Activated T-cell treated with anti-CD3 and anti-CD28 coated beads, Interleukin-2, amount 50 U/mL, for 72 hours (primary cell): ENCODE measurements at regions not wholly inside any gene's neighbourhood (a gene's known extent, or its start where the extent isn't known, plus 50 kb on each side); places are given as distances from the start of the nearest gene placed in this dataset.

ENCODE experiments used
- ATAC-seq, 2 donors: fragments of 150-1000 bp; cut with Tn5 transposase; replicated peaks in 1 of 2; 2 replicates each; pipeline ENCODE4 v1.10.0; 2021; ENCODE audit warnings: moderate library complexity in 2 of 2, mild to moderate bottlenecking in 1 of 2
- DNase-seq, 2 donors: peaks; one replicate each; pipeline ENCODE4 v3.0.0; 2021 to 2022; ENCODE audit warnings: mixed read lengths in 1 of 2
- H3K27ac Mint-ChIP-seq: one replicate; pipeline ENCODE4 v1.8.0; 2022; ENCODE audit warnings: mild to moderate bottlenecking, moderate library complexity, mixed read lengths
- H3K27me3 Mint-ChIP-seq: one replicate; pipeline ENCODE4 v1.8.0; 2022; ENCODE audit warnings: low read depth, mixed read lengths
- H3K36me3 Mint-ChIP-seq, 2 donors: one replicate each; pipeline ENCODE4 v1.8.0; 2022; ENCODE audit warnings: mixed read lengths in 2 of 2, mild to moderate bottlenecking in 1 of 2; ENCODE audit not compliant: insufficient read depth in 2 of 2
- H3K4me1 Mint-ChIP-seq: one replicate; pipeline ENCODE4 v1.8.0; 2022; ENCODE audit warnings: low read depth, mixed read lengths
- H3K4me3 Mint-ChIP-seq, 2 donors: one replicate each; pipeline ENCODE4 v1.8.0; 2022; ENCODE audit warnings: mild to moderate bottlenecking in 2 of 2, mixed read lengths in 2 of 2, moderate library complexity in 2 of 2
- H3K9me3 Mint-ChIP-seq, 2 donors: one replicate each; pipeline ENCODE4 v1.8.0; 2022; ENCODE audit warnings: mixed read lengths in 2 of 2

GRCh38 chr2:196335221-196335634, 163.8 kb upstream of the STK17B start:
- H3K36me3 Mint-ChIP-seq, result no peaks in the 10 kb centered on the region
- H3K27me3 Mint-ChIP-seq, result peaks cover 16% of the 10 kb centered on the region
- H3K4me1 Mint-ChIP-seq, result peaks cover 20% of the 10 kb centered on the region
- no peak for DNase-seq
- ATAC-seq, result no peak
- H3K4me3 Mint-ChIP-seq, result no peak overlapping the region
- no peak overlapping the region for H3K27ac Mint-ChIP-seq
- no peaks in the 10 kb centered on the region for H3K9me3 Mint-ChIP-seq

GRCh38 chr2:196336207-196336606, 164.8 kb upstream of the STK17B start:
- ATAC-seq, result no peak
- no peaks in the 10 kb centered on the region for H3K9me3 Mint-ChIP-seq

GRCh38 chr2:196336715-196337114, 165.3 kb upstream of the STK17B start:
- H3K27ac Mint-ChIP-seq, result no peak overlapping the region
- ATAC-seq (peak in 1 of 2 donors; percentile 31), DNase-seq (peak; percentile 4 to 8)
- peaks cover 18% of the 10 kb centered on the region for H3K4me1 Mint-ChIP-seq
- peaks cover 7% of the 10 kb centered on the region for H3K27me3 Mint-ChIP-seq
- H3K9me3 Mint-ChIP-seq, result no peaks in the 10 kb centered on the region
- no peaks in the 10 kb centered on the region for H3K36me3 Mint-ChIP-seq
- no peak overlapping the region for H3K4me3 Mint-ChIP-seq

More at GRCh38 chr2:196336207-196336606, 164.8 kb upstream of the STK17B start:
- Mint-ChIP-seq H3K36me3 (no peaks in the 10 kb centered on the region), H3K4me3 (no peak overlapping the region), H3K4me1 (peaks cover 20% of the 10 kb centered on the region), H3K27me3 (peaks cover 7% of the 10 kb centered on the region), H3K27ac (no peak overlapping the region)
- no peak for DNase-seq

GRCh38 chr2:196337208-196337953, 166.0 kb upstream of the STK17B start:
- peak; percentile 46 to 49 for ATAC-seq
- H3K9me3 Mint-ChIP-seq, result no peaks in the 10 kb centered on the region
- peaks cover 13% of the 10 kb centered on the region for H3K4me1 Mint-ChIP-seq
- no peak overlapping the region for H3K4me3 Mint-ChIP-seq
- H3K27me3 Mint-ChIP-seq, result peaks cover 7% of the 10 kb centered on the region
- DNase-seq, result peak; percentile 12 to 29
- H3K36me3 Mint-ChIP-seq, result no peaks in the 10 kb centered on the region
- H3K27ac Mint-ChIP-seq, result no peak overlapping the region

- DNase-seq (no peak), ATAC-seq (no peak)
- no peak overlapping the region for H3K4me3 Mint-ChIP-seq
- H3K27me3 Mint-ChIP-seq, result peaks cover 7% of the 10 kb centered on the region
- no peak overlapping the region for H3K27ac Mint-ChIP-seq
- H3K4me1 Mint-ChIP-seq, result peaks cover 13% of the 10 kb centered on the region
- no peaks in the 10 kb centered on the region for H3K36me3 Mint-ChIP-seq
- H3K9me3 Mint-ChIP-seq, result no peaks in the 10 kb centered on the region
Observed at GRCh38 chr2:196338440-196338839, 167.1 kb upstream of the STK17B start.

- Mint-ChIP-seq H3K9me3 (no peaks in the 10 kb centered on the region), H3K36me3 (no peaks in the 10 kb centered on the region), H3K27ac (no peak overlapping the region), H3K4me3 (no peak overlapping the region), H3K4me1 (peaks cover 9% of the 10 kb centered on the region), H3K27me3 (peaks cover 5% of the 10 kb centered on the region)
- ATAC-seq (no peak), DNase-seq (no peak)
Observed at GRCh38 chr2:196341277-196341841, 170.0 kb upstream of the STK17B start.

- DNase-seq, result no peak
- Mint-ChIP-seq H3K4me3 (no peak overlapping the region), H3K36me3 (no peaks in the 10 kb centered on the region), H3K27me3 (peaks cover 5% of the 10 kb centered on the region), H3K4me1 (no peaks in the 10 kb centered on the region), H3K27ac (no peak overlapping the region), H3K9me3 (no peaks in the 10 kb centered on the region)
- ATAC-seq, result no peak
Observed at GRCh38 chr2:196344397-196344796, 173.0 kb upstream of the STK17B start.

- H3K27ac Mint-ChIP-seq, result no peak overlapping the region
- peaks cover 0 to 5% of the 10 kb centered on the region in 2 donors for H3K36me3 Mint-ChIP-seq
- H3K4me3 Mint-ChIP-seq, result no peak overlapping the region
Observed at GRCh38 chr2:196353717-196354116, 182.3 kb upstream of the STK17B start.

GRCh38 chr2:196354186-196354585, 182.8 kb upstream of the STK17B start:
- ATAC-seq (no peak), DNase-seq (no peak)
- H3K4me1 Mint-ChIP-seq, result no peaks in the 10 kb centered on the region
- peaks cover 6% of the 10 kb centered on the region for H3K27me3 Mint-ChIP-seq
- no peak overlapping the region for H3K4me3 Mint-ChIP-seq
- no peak overlapping the region for H3K27ac Mint-ChIP-seq
- peaks cover 0 to 5% of the 10 kb centered on the region in 2 donors for H3K36me3 Mint-ChIP-seq
- peaks cover 2 to 6% of the 10 kb centered on the region in 2 donors for H3K9me3 Mint-ChIP-seq

More at GRCh38 chr2:196353717-196354116, 182.3 kb upstream of the STK17B start:
- DNase-seq (no peak), ATAC-seq (no peak)
- Mint-ChIP-seq H3K4me1 (no peaks in the 10 kb centered on the region), H3K9me3 (peaks cover 2 to 6% of the 10 kb centered on the region in 2 donors), H3K27me3 (peaks cover 6% of the 10 kb centered on the region)

- Mint-ChIP-seq H3K4me3 (no peak overlapping the region), H3K27ac (no peak overlapping the region), H3K36me3 (peaks cover 0 to 5% of the 10 kb centered on the region in 2 donors), H3K27me3 (peaks cover 6% of the 10 kb centered on the region), H3K9me3 (peaks cover 2 to 6% of the 10 kb centered on the region in 2 donors), H3K4me1 (peaks cover 6% of the 10 kb centered on the region)
- DNase-seq (no peak), ATAC-seq (no peak)
Observed at GRCh38 chr2:196356332-196356731, 185.0 kb upstream of the STK17B start.

GRCh38 chr2:196360650-196361049, 189.3 kb upstream of the STK17B start:
- Mint-ChIP-seq H3K36me3 (no peaks in the 10 kb centered on the region), H3K27ac (no peak overlapping the region), H3K27me3 (peaks cover 4% of the 10 kb centered on the region), H3K4me1 (peaks cover 12% of the 10 kb centered on the region), H3K9me3 (no peaks in the 10 kb centered on the region), H3K4me3 (no peak overlapping the region)
- no peak for DNase-seq
- ATAC-seq, result peak in 1 of 2 donors; percentile 51

GRCh38 chr2:196361606-196362326, 190.4 kb upstream of the STK17B start:
- H3K4me1 Mint-ChIP-seq, result peaks cover 22% of the 10 kb centered on the region
- no peaks in the 10 kb centered on the region for H3K9me3 Mint-ChIP-seq
- ATAC-seq, result no peak
- H3K4me3 Mint-ChIP-seq, result no peak overlapping the region
- no peak for DNase-seq
- H3K36me3 Mint-ChIP-seq, result no peaks in the 10 kb centered on the region
- H3K27ac Mint-ChIP-seq, result no peak overlapping the region
- no peaks in the 10 kb centered on the region for H3K27me3 Mint-ChIP-seq

- Mint-ChIP-seq H3K4me1 (peaks cover 22% of the 10 kb centered on the region), H3K27me3 (no peaks in the 10 kb centered on the region), H3K9me3 (peaks cover 1 to 5% of the 10 kb centered on the region in 2 donors)
Observed at GRCh38 chr2:196362973-196363549, 191.7 kb upstream of the STK17B start.

More at GRCh38 chr2:196362973-196363549, 191.7 kb upstream of the STK17B start:
- ATAC-seq, result no peak
- Mint-ChIP-seq H3K4me3 (no peak overlapping the region), H3K27ac (no peak overlapping the region), H3K36me3 (no peaks in the 10 kb centered on the region)
- DNase-seq, result no peak
